H9 (cell line): ENCODE measurements at regions not wholly inside any gene's neighbourhood (a gene's known extent, or its start where the extent isn't known, plus 50 kb on each side); places are given as distances from the start of the nearest gene placed in this dataset.

Source experiments
- DNase-seq: peaks from one replicate; pipeline ENCODE4 v3.0.0-alpha.2; 2017
- H2AFZ ChIP-seq: one replicate; pipeline ENCODE4 v1.6.1; 2013; ENCODE audit warnings: mild to moderate bottlenecking, low read length, control low read depth, moderate library complexity
- H2AK5ac ChIP-seq: 2 replicates; pipeline ENCODE4 v1.6.1; 2013; ENCODE audit warnings: low read length, control low read depth, mixed read lengths; ENCODE audit not compliant: insufficient read length
- H2BK120ac ChIP-seq: one replicate; pipeline ENCODE4 v1.6.1; 2013; ENCODE audit warnings: low read depth, mild to moderate bottlenecking, low read length, control low read depth, inconsistent platforms; ENCODE audit not compliant: poor library complexity, severe bottlenecking
- H2BK12ac ChIP-seq: 2 replicates; pipeline ENCODE4 v1.6.1; 2013; ENCODE audit warnings: low read length, control low read depth, mixed read lengths, low read depth; ENCODE audit not compliant: insufficient read length
- H2BK15ac ChIP-seq: 2 replicates; pipeline ENCODE4 v1.6.1; 2013; ENCODE audit warnings: low read depth, low read length, control low read depth
- H2BK20ac ChIP-seq: one replicate; pipeline ENCODE4 v1.6.1; 2013; ENCODE audit warnings: low read depth, mild to moderate bottlenecking, low read length, control low read depth, inconsistent platforms; ENCODE audit not compliant: poor library complexity, severe bottlenecking
- H2BK5ac ChIP-seq: 2 replicates; pipeline ENCODE4 v1.6.1; 2013; ENCODE audit warnings: low read length, control low read depth, mixed read lengths; ENCODE audit not compliant: insufficient read length
- H3K14ac ChIP-seq: 2 replicates; pipeline ENCODE4 v1.6.1; 2013; ENCODE audit warnings: low read length, control low read depth; ENCODE audit not compliant: insufficient read depth
- H3K18ac ChIP-seq: 2 replicates; pipeline ENCODE4 v1.6.1; 2013; ENCODE audit warnings: low read depth, mild to moderate bottlenecking, mixed read lengths, low read length, control low read depth; ENCODE audit not compliant: insufficient read length
- H3K23ac ChIP-seq: 2 replicates; pipeline ENCODE4 v1.6.1; 2013; ENCODE audit warnings: low read length, control low read depth, mixed read lengths, low read depth; ENCODE audit not compliant: insufficient read length
- H3K23me2 ChIP-seq: 2 replicates; pipeline ENCODE4 v1.6.1; 2013; ENCODE audit warnings: low read depth, mild to moderate bottlenecking, mixed read lengths, low read length, control low read depth; ENCODE audit not compliant: insufficient read length, poor library complexity, severe bottlenecking
- H3K27ac ChIP-seq: 2 replicates; pipeline ENCODE4 v1.5.1; 2013; ENCODE audit warnings: low read length, control low read depth, mixed read lengths, low read depth; ENCODE audit not compliant: insufficient read length
- H3K27me3 ChIP-seq: 2 replicates; pipeline ENCODE4 v1.6.1; 2013; ENCODE audit warnings: low read length, control low read depth, inconsistent platforms; ENCODE audit not compliant: insufficient read depth
- H3K4ac ChIP-seq: 2 replicates; pipeline ENCODE4 v1.6.1; 2013; ENCODE audit warnings: low read depth, mild to moderate bottlenecking, control low read depth, inconsistent platforms, low read length, moderate library complexity
- H3K4me1 ChIP-seq: 2 replicates; pipeline ENCODE4 v1.6.1; 2013; ENCODE audit warnings: low read length, control low read depth, inconsistent platforms; ENCODE audit not compliant: insufficient read depth
- H3K4me2 ChIP-seq: 2 replicates; pipeline ENCODE4 v1.6.1; 2013; ENCODE audit warnings: low read length, control low read depth, mixed read lengths; ENCODE audit not compliant: insufficient read length, insufficient read depth
- H3K56ac ChIP-seq: 2 replicates; pipeline ENCODE4 v1.6.1; 2013; ENCODE audit warnings: low read depth, mild to moderate bottlenecking, mixed read lengths, low read length, control low read depth; ENCODE audit not compliant: insufficient read length
- H3K79me1 ChIP-seq: 2 replicates; pipeline ENCODE4 v1.6.1; 2013; ENCODE audit warnings: low read depth, mild to moderate bottlenecking, moderate library complexity, low read length, control low read depth, inconsistent platforms; ENCODE audit not compliant: insufficient read depth, poor library complexity, severe bottlenecking
- H3K79me2 ChIP-seq: 2 replicates; pipeline ENCODE4 v1.6.1; 2013; ENCODE audit warnings: low read length, control low read depth, inconsistent platforms; ENCODE audit not compliant: insufficient read depth
- H3K9ac ChIP-seq: 2 replicates; pipeline ENCODE4 v1.6.1; 2013; ENCODE audit warnings: low read length, control low read depth, mixed read lengths; ENCODE audit not compliant: insufficient read length; ENCODE audit errors: extremely low read depth
- H3K9me3 ChIP-seq: one replicate; pipeline ENCODE4 v1.6.1; 2013; ENCODE audit warnings: low read depth, low read length, inconsistent platforms; ENCODE audit not compliant: control insufficient read depth
- H3T11ph ChIP-seq: one replicate; pipeline ENCODE4 v1.6.1; 2013; ENCODE audit warnings: mild to moderate bottlenecking, low read length, control low read depth, inconsistent platforms
- H4K20me1 ChIP-seq: one replicate; pipeline ENCODE4 v1.6.1; 2013; ENCODE audit not compliant: control insufficient read depth, insufficient read length, insufficient read depth
- H4K5ac ChIP-seq: 2 replicates; pipeline ENCODE4 v1.6.1; 2013; ENCODE audit warnings: low read depth, mild to moderate bottlenecking, mixed read lengths, low read length, control low read depth; ENCODE audit not compliant: insufficient read length
- H4K8ac ChIP-seq: replicated peaks from 2 replicates; pipeline ENCODE4 v1.6.1; 2013; ENCODE audit warnings: low read length, control low read depth, mixed read lengths, low read depth; ENCODE audit not compliant: insufficient read length
- H4K91ac ChIP-seq: 2 replicates; pipeline ENCODE4 v1.6.1; 2013; ENCODE audit warnings: low read depth, mild to moderate bottlenecking, moderate library complexity, mixed read lengths, low read length, control low read depth; ENCODE audit not compliant: insufficient read length
- H3K27ac Mint-ChIP-seq, 3 experiments: 2 replicates in 2 of 3; 3 replicates in 1 of 3; pipeline ENCODE4 v1.8.0; 2020 to 2021; ENCODE audit warnings: mixed read lengths in 3 of 3, mild to moderate bottlenecking in 1 of 3, moderate library complexity in 1 of 3
- H3K27me3 Mint-ChIP-seq: 2 replicates; pipeline ENCODE4 v1.8.0; 2021; ENCODE audit warnings: low read depth, mild to moderate bottlenecking, moderate library complexity, mixed read lengths
- H3K36me3 Mint-ChIP-seq, 3 experiments: 2 replicates in 2 of 3; 3 replicates in 1 of 3; pipeline ENCODE4 v1.8.0; 2020 to 2021; ENCODE audit warnings: low read depth in 3 of 3, mixed read lengths in 3 of 3; ENCODE audit not compliant: insufficient read depth in 1 of 3
- H3K4me1 Mint-ChIP-seq, 2 experiments: 2 replicates each; pipeline ENCODE4 v1.8.0; 2020; ENCODE audit warnings: mixed read lengths in 2 of 2
- H3K4me3 Mint-ChIP-seq, 2 experiments: 2 replicates in 1 of 2; 3 replicates in 1 of 2; pipeline ENCODE4 v1.8.0; 2020 to 2021; ENCODE audit warnings: mild to moderate bottlenecking in 2 of 2, mixed read lengths in 2 of 2, moderate library complexity in 1 of 2
- H3K9me3 Mint-ChIP-seq, 2 experiments: 2 replicates in 1 of 2; 3 replicates in 1 of 2; pipeline ENCODE4 v1.8.0; 2020; ENCODE audit warnings: mild to moderate bottlenecking in 2 of 2, mixed read lengths in 2 of 2, moderate library complexity in 1 of 2
- CTCF ChIP-seq: fragments of 200-600 bp; sonication (generic); conservative IDR thresholded peaks from 3 replicates; pipeline ENCODE4 v1.8.0; 2021; ENCODE audit warnings: antibody characterized with exemption, mild to moderate bottlenecking
- WGBS: extraction: QIAGEN DNeasy Blood & Tissue Kit; methylation state at CpG from one replicate; pipeline ENCODE4 v1.1.7; 2013; ENCODE audit warnings: missing lambda C conversion rate, low lambda C conversion rate, mixed read lengths; ENCODE audit not compliant: insufficient read length; ENCODE audit errors: extremely low coverage; 5-methylcytosine and 5-hydroxymethylcytosine counted together

DNA sequence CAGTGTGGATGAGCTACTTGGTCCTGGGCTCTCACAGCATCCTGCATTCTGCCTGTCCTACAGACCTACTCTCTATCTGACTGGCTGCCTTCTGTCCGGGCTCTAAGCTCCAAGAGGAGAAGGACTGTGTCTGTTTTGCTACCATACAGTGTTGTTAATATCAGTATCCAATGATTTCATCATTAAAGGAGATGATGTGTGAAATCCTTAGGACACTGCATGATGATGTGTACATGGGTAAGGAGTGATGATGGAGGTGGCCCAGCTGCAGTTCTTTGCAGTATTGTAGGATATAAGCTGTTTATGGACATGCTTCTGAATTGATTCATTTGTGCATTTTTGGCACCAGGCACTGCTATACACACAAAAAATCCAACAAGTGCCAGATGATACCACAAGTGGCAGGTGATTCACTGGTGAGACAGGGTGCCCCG lies 536.9 kb upstream of the CDH11 start:
- Histone ChIP-seq H2BK5ac (no peak overlapping the region), H2BK12ac (no peak overlapping the region), H4K5ac (no peak overlapping the region), H2BK20ac (no peak overlapping the region), H3K4ac (no peak overlapping the region), H2AFZ (no peak overlapping the region), H3K18ac (no peak overlapping the region), H4K8ac (no peak overlapping the region), H3K23me2 (no peaks in the 10 kb centered on the region), H3T11ph (no peak overlapping the region), H3K4me1 (no peaks in the 10 kb centered on the region), H2BK120ac (no peak overlapping the region), H3K9ac (no peak overlapping the region), H3K79me1 (no peaks in the 10 kb centered on the region), H3K79me2 (no peaks in the 10 kb centered on the region), H3K56ac (no peak overlapping the region), H3K23ac (no peak overlapping the region), H2AK5ac (no peak overlapping the region), H4K91ac (no peak overlapping the region), H3K27me3 (no peaks in the 10 kb centered on the region), H3K4me2 (no peak overlapping the region), H3K27ac (no peak overlapping the region), H4K20me1 (no peaks in the 10 kb centered on the region), H2BK15ac (no peak overlapping the region), H3K14ac (no peak overlapping the region), H3K9me3 (no peaks in the 10 kb centered on the region)
- Mint-ChIP-seq H3K36me3 (no peaks in the 10 kb centered on the region; a peak in 3 of 7 replicates), H3K27me3 (peaks cover 3% of the 10 kb centered on the region), H3K4me1 (peaks cover 20 to 26% of the 10 kb centered on the region in 2 experiments), H3K4me3 (no peak overlapping the region), H3K27ac (no peak overlapping the region), H3K9me3 (peaks cover 0 to 3% of the 10 kb centered on the region in 2 experiments; a peak in 1 of 5 replicates)
- no peak for DNase-seq
- TF ChIP-seq CTCF, result no peak
- no CpG with 5 or more reads among the region's 2 CpGs for WGBS
